Activated T-cell treated with anti-CD3 and anti-CD28 coated beads for 4 hours (primary cell): ENCODE measurements at regions not wholly inside any gene's neighbourhood (a gene's known extent, or its start where the extent isn't known, plus 50 kb on each side); places are given as distances from the start of the nearest gene placed in this dataset.
"Not testable (repeated sequence)": the region's sequence is repeated elsewhere in the genome, so short reads cannot be mapped to it uniquely, and the experiment has no call there.

Experiments
- DNase-seq: peaks from one replicate; pipeline ENCODE4 v3.0.0-alpha.2; 2020

DNA sequence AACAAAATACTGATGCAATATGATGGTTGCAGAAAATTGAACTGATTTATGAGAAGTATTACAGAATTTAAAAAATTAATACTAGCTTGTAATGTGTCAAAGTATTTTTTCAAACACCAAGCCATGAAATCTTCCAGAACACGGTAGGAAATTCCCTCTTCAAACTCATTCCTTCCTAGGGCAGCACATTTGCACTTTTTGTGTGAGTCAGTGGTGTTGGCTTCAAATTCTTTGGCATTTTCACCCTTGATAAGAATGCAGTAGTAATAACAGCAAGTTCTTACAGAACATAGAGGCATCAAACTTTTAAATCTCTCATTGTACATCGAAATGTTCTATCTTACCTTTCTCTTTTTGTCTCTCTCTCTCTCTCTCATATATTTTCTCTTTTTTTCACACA lies 191.8 kb downstream of the CGGBP1 start:
- no peak for DNase-seq

DNA sequence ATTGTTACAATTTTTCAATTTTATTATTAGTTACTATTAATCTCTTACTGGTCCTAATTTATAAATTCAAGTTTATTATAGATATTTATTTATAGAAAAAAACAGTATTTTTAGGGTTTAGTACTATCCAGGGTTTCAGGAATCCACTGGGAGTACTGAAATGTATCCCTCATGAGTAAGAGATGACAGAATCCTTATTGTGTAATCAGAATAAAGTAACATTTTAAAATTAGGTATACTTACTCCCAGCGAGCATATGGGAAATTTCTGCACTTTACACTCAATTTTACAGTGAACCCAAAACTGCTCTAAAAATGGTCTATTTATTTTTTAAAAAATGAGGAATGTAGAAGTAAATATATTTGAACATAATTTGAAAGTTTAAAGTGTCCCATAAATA lies 202.7 kb downstream of the CGGBP1 start:
- DNase-seq = no peak

DNA sequence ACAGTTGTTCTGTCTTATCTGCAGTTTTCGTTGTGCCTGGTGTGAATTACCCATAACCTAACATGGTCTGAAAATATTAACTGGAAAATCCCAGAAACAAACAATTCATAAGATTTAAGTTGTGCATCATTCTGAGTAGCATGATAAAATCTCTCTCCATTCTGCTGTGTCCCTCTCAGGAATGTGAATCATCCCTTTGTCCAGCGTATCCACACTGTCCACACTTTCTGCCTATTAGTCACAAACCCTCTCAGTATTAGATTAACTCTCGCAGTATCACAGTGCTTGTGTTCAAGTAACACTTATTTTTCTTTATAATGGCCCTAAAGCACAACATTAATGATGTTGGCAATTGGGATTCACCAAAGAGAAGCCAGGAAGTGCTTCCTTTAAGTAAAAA lies 203.2 kb downstream of the CGGBP1 start:
- DNase-seq = no peak

DNA sequence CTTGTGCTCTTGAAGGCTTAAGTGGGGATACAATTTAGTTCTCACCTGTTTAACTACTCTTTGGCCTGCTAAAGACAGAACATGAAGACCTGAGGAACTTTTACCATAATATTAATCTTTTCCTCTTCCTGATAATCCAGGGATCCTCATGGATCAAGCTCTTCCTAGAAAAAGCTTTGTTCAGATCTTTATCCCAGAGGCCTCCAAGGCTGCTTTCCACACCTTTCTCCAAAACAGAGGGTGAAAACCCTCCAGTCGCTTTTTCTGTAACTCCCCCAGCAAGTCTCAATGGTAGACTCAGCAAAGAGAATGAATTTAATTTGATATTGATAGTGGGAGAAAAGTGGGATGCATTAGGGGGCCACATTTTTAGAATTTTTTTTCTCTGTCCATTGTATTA lies 203.6 kb downstream of the CGGBP1 start:
- DNase-seq = no peak

DNA sequence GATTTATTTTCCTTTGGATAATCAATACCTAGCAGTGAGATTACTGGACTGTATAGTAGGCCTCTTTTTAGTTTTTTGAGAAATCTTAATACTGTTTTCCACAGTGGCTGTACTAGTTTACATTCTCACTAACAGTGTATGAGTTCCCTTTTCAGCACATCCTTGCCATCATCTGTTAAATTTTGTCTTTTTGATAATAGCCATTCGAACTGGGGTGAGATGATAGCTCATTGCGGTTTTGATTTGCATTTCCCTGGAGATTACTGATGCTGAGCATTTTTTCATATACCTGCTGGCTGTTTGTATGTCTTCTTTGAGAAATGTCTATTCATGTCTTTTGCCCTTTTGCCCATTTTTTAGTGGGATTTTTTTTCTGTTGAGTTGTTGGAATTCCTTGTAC lies 210.8 kb downstream of the CGGBP1 start:
- no peak for DNase-seq

DNA sequence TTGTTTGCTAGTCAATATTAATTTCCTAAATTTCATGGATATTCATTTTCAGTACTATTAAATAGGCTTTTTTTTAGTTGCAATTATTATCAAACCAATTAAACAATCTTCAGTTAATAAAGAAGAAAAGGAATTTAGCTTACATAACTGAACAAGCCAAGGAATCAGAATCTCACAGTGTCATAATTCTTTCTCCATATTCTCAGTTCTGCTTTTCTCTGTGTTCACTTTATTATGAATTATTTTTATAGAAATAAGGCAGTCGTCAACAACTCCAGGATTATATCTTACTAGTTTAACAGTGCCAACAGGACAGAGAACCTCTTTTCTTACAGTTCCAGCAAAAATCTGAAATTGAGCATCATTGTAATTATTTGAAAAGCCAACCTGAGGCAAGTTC lies 221.7 kb downstream of the CGGBP1 start:
- DNase-seq = no peak

DNA sequence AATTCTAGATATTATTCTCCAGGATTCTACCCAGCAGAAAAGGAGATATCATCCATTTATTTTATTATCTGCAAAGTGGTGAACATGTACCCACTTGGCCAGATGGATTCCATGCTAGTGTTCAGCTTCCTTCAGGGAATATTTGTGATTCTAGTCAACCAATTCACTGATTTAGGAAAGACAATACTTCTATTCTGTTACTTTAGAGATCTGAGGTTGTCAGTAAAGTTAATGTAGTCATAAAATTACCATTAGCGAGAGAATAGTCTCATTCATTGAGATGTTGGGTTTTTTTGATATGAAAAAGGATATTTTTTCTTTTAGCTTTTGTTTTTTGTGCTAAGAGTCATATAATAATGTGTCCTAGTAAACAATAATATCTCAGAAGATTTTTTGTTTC lies 222.8 kb downstream of the CGGBP1 start:
- no peak for DNase-seq

DNA sequence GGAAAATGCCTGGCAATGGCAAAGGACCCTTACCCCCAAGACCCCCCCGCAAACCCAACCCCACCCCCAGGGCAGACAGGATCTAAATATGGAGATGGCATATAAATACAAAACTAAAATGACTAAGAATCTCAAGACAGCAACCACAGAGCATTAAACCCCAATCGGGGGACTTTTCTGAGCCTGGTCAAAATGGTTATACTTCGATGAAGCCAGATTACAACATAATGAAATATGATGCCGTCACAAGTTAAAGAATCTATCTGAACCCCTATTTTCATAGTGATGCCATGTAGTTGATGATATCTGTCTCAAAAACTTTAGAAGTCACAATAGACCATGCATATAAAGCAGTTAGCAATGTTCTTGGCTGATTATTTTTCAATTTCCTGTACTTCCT lies 223.6 kb downstream of the CGGBP1 start:
- DNase-seq = no peak

DNA sequence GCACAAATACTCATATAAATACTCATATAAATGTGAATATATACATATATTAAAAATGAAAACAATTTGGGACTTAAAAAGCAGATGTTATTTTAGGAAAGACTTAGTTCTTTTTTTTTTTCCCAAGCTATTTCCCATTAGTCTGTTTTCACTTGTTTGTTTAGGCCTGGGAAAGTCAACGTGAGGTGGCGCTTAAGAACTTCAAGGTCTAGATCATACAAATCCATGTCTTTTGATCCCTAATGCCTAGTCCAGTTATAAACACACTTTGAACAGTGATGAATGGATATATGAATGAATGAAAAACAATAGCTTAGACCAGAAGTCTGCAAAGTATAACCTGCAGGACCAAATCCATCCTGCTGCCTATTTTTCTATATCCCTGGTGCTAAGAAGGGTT lies 224.5 kb downstream of the CGGBP1 start:
- DNase-seq = no peak

DNA sequence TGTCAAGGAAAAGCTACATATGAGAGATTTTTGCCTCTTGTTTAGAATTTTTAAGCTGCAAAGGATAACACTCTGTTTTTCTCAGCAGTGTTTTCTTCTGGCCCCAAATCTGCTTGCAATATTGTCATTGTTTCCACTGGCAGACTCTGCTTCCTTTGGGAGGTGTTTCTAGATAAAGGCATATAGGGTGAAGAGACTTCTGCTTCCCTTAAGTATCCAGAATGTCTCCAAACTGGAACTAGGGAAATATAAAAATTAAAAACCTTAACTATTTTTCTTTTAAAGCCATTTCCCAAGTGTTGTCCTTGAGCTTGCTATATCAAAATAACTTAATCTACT lies 225.8 kb downstream of the CGGBP1 start:
- DNase-seq = no peak

DNA sequence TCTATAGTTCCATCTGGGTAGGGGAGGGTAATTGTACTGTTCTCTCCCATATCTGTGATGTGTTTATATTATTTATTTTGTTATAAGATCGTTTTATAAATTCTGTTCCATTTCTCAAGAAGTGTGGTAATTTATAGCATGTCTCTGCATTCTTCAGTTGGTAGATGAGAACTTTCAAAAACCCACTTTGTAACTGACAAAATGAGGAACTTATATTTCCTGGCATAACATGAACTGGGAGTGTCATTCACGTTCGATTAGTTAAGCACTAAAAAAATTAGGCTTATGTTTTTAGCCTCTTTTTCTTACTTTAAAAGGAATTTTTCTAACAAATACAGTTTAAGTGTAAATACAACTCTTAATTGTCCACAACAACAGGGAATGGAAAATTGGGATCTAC lies 230.8 kb downstream of the CGGBP1 start:
- DNase-seq = no peak

DNA sequence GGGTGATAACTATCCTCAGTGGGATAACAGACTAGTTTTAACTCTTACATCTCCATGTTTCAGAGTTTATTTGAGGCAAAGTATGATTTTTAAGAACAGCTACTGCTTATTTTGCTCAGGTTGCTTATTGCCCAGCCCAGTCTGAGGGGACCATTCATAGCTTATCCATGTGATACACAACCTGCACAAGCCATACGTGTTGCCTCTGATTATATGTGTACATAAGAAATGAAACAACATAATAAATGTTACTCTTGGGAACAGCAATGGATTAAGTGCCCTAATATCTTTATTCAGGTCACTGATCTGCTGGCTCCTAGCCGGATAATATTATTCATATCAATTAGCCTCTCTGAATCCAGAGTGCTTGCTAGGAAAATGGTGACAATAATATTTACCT lies 236.2 kb downstream of the CGGBP1 start:
- no peak for DNase-seq

DNA sequence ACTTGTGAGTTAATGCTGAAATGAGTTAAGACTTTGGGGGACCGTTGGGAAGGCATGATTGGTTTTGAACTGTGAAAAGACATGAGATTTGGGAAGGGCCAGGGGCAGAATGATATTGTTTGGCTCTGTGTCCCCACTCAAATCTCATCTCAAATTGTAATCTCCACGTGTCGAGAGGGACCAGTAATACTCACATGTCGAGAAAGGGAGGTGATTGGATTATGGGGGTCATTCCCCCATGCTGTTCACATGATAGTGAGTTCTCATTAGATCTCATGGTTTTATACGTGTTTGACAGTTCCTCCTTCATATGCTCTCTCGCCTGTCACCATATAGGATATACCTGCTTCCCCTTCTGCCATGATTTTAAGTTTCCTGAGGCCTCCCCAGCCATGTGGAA lies 245.3 kb downstream of the CGGBP1 start:
- DNase-seq = not testable (repeated sequence)

DNA sequence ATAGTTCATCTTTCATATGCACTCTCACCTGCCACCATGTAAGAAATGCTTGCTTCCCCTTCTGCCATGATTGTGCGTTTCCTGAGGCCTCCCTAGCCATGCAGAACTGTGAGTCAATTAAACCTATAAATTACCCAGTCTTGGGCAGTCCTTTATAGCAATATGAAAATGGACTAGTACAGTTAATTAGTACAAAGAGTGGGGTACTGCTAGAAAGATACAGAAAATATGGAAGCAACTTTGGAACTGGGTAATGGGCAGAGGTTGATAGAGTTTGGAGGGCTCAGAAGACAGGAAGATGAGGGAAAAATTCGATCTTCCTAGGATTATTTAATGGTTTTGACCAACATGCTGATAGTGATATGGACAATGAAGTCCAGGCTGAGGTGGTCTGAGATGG lies 246.9 kb downstream of the CGGBP1 start:
- no peak for DNase-seq

DNA sequence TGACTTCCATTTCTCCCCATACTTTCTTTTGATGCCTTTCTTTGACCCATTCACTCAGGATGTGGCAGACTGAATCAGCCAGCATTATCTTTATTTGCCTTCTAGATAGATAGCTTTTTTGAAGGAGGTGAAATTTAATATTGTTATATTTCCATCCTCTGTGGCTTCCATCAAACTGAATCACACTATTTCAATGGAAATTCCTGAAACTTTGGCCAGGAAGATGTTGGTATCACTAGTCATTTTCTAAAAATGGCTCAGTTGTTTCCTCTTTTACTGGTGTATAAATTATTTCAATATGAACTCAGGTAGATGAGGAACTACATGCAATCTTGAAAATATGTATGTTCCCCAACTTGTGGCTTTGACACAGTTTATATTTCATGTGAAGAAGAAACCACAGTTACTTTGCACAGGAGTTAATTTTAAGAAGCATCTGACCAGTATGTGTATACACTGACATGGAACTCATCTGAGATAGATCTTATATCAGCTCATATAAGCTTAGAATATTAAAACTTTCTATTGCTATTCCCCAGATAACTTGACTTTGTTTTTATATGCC lies 248.3 kb downstream of the CGGBP1 start:
- no peak for DNase-seq

DNA sequence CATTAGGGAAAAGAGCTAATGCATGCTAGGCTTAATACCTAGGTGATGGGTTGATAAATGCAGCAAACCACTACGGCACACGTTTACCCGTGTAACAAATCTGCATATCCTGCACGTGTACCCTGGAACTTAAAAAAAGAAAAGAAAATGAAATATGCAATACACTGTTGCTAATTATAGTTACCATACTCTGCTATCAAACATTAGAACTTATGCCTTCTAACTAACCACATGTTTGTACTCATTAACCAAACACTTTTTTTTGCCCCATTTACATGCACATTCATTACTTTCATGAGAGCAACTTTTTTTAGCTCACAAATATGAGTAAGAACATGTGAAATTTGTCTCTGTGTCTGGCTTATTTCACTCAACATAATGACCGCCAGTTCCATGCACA lies 253.1 kb downstream of the CGGBP1 start:
- DNase-seq = no peak

DNA sequence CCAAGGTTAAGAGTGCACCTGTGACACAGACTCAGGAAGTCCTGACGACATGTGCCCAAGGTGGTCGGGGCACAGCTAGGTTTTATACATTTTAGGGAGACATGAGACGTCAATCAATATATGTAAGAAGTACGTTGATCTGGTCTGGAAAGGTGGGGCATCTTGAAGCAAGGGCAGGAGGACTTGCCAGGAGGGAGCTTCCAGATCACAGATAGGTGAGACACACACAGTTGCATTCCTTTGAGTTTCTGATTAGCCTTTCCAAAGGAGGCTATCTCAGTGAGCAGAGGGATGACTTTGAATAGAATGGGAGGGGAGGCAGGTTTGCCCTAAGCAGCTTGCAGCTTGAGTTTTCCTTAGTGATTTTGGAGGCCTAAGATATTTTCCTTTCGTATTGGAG lies 257.4 kb downstream of the CGGBP1 start:
- DNase-seq = no peak

DNA sequence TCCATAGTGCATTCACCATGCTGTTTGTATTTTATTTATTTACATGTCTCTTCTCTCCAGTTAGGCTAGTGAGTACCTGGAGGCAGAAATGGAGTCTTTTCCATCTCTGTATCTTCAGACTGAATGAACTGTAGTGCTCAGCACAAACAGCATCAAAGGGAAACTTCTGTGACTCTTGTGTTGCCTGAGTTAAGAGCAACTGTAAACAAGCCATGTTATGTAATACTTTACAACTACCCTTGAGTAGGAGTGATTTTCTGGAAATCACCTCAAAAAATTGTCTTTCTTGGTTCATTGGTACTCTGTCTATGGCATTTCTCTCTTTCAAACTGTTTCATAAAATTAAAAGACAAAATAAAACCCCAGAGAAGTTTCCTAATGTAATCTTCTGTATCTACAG lies 258.3 kb downstream of the CGGBP1 start:
- DNase-seq = no peak

DNA sequence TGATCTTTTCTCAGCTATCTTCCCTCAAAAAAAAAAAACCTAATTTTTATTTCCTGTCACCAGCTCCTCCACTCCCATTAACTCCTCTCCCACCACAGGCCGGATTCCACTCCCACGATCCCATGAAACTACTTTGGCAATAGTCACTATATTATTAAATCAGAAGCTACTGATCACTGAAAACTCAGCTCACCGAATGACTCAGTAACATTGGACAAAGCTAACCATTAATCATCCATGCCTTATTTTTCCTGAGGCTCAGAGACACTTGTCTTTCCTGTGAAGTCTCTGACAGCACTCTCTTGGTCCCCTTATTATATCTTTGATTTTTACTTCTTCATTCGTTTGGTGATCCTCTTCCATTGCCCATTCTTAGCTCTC lies 260.2 kb downstream of the CGGBP1 start:
- no peak for DNase-seq

DNA sequence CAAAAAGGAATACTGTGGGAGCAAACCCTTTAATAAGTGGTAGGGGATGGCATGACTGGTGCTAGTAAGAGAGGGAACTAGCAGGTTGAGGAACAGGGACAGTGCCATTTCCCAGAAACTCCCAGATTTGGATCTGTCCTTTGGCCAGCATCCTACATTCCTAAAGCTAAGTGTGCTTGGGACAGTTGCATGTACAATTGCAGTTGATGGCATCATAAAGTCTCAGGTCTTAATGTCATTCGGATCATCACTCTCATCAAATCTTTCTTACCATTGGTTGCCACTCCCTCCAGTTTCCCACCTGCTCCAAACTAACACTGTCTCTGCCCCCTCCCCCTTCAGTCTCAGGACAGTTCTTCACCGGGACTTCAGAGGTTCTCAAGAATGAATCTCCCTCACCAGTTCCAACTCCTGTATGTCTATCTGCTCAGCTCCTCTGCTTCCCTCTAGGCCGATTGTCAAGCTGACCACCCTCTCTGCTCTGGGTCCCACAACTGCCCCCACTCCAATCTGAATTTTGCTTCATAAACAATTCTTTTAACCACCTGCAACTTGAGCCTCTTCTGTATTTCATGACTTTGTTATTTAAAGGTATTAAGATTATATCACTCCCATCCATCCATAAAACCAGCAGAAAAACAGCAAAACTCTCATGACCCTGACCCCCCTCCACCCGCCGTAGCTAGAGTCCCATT lies 260.8 kb downstream of the CGGBP1 start:
- no peak for DNase-seq

DNA sequence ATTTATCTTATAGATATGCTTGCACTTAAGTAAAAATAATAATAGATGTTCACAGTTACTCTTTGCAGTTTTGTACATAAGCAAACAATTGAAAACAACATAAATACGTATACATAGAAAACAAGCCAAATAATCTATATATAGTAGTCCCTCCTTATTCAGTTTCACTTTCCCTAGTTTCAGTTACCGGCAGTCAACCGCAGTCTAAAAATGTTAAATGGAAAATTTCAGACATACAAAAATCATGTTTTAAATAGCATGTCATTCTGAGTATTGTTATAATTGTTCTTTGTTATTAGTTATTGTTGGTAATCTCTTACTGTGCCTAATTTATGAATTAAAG lies 262.0 kb downstream of the CGGBP1 start:
- DNase-seq = no peak

DNA sequence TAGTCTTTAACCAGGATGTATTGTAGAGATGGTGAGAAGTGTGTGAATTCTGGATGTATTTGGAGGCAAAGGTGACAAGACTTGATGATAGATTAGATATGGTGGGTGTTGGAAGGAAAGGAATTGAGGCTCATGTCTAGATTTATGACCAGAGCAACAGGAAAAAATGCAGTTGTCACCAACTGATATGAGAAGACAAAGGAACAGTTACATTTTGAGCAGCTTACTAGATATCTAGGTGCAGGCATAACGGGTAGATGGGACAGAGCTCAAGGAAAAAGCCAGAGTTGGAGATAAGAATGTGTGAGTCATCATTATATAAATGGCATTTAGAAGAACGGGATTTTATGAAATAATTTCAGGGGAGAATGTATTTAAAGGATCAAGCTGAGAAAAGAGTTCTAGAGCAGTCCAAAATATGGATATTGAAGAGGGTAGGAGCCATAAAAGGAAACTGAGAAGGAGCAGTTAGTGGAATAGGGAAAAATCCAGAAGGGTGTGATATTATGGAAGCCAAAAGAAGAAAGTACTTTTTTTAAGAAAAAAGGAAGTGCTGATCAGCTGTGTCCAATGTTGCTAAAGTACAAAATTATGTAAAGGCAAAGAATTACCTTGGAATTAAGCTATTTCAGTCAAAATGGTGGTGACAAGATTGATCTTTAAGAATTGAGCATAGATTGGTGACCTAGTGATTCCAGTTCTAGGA lies 262.5 kb downstream of the CGGBP1 start:
- DNase-seq = no peak

DNA sequence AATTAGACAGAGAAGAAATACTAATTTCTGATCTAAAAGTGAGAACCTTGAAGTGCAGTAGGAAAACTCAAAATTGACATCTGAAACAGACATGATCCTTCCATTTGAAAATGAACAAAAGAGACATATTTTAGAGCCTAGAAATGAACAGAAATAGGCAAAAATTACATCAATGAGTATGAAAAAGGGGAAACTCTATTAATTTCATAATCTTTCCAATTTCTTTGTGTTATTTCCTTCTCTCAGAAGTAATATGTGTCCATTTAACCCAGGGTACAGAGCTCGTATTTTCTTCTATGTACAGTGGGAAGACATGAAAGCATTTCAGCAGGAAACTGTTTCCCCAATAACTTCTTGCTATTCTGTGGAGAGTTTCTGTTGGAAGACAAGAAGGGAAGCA lies 263.1 kb downstream of the CGGBP1 start:
- no peak for DNase-seq

DNA sequence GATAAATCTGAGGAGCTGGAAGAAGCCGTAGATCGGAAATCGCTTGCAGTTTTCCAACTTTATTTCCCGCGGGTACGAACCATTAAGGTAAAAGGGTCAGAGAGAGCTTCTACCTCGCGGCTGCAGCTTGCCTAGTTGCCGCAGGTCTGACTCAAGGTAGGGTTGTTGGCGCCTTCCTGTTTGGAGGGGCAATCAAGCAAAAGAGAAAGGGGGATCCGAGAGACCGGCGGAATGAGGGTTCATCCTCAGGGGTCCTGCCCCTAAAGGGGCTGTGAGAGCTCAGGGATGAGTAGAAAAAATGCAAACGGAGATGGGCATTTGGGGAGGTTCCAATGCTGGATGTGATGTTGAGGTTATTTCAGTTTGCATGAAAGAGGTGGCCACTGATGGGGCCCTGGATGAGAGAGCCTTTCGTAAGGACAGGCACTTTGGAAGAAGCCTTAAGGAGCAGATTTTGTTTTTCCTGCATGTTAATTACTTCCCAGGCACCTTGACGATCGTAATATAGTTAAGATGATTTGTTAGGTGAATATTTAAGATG lies 265.4 kb downstream of the CGGBP1 start:
- DNase-seq = no peak
